ENCODE measurements at regions not wholly inside any gene's neighbourhood (a gene's known extent, or its start where the extent isn't known, plus 50 kb on each side); places are given as distances from the start of the nearest gene placed in this dataset.

GRCh38 chr13:21956666-21957065 lies 285.8 kb downstream of the FGF9 start:
- TF ChIP-seq, protein P1, sequence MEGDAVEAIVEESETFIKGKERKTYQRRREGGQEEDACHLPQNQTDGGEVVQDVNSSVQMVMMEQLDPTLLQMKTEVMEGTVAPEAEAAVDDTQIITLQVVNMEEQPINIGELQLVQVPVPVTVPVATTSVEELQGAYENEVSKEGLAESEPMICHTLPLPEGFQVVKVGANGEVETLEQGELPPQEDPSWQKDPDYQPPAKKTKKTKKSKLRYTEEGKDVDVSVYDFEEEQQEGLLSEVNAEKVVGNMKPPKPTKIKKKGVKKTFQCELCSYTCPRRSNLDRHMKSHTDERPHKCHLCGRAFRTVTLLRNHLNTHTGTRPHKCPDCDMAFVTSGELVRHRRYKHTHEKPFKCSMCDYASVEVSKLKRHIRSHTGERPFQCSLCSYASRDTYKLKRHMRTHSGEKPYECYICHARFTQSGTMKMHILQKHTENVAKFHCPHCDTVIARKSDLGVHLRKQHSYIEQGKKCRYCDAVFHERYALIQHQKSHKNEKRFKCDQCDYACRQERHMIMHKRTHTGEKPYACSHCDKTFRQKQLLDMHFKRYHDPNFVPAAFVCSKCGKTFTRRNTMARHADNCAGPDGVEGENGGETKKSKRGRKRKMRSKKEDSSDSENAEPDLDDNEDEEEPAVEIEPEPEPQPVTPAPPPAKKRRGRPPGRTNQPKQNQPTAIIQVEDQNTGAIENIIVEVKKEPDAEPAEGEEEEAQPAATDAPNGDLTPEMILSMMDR (IDR thresholded peaks at IDR 0.05) = no peak
- TF ChIP-seq EZH2 (IDR thresholded peaks at IDR 0.05; ENCODE audit: borderline replicate concordance, insufficient read depth, low read depth, low read length, poor library complexity, severe bottlenecking) = no peak

Data from B cell (primary cell).